WTC11 (cell line): ENCODE measurements at regions not wholly inside any gene's neighbourhood (a gene's known extent, or its start where the extent isn't known, plus 50 kb on each side); places are given as distances from the start of the nearest gene placed in this dataset.

Experiments
- ATAC-seq: fragments of 200-7000 bp; cut with Tn5 transposase; 2 replicates; pipeline ENCODE4 v1.10.0; 2021; ENCODE audit warnings: mild to moderate bottlenecking, moderate library complexity
- CTCF ChIA-PET: fragments of 300-600 bp; sonication (Branson Sonifier 250); formaldehyde crosslinking; loops from one replicate; lab custom pipeline; 2021; ENCODE audit warnings: antibody characterized with exemption; lab: Charles Lee
- POLR2A ChIA-PET: fragments of 350-600 bp; sonication (Branson Sonifier 250); formaldehyde crosslinking; loops from one replicate; lab custom pipeline; 2021; ENCODE audit warnings: antibody characterized with exemption; lab: Charles Lee
- DNase-seq: peaks from one replicate; pipeline ENCODE4 v3.0.0; 2021; ENCODE audit warnings: low spot score
- H3K27ac Mint-ChIP-seq: 2 replicates; pipeline ENCODE4 v1.8.0; 2021; ENCODE audit warnings: mixed read lengths
- H3K27me3 Mint-ChIP-seq: 2 replicates; pipeline ENCODE4 v1.8.0; 2021; ENCODE audit warnings: low read depth, mild to moderate bottlenecking, moderate library complexity, mixed read lengths
- H3K36me3 Mint-ChIP-seq: 2 replicates; pipeline ENCODE4 v1.8.0; 2021; ENCODE audit warnings: mixed read lengths
- H3K4me1 Mint-ChIP-seq: 2 replicates; pipeline ENCODE4 v1.8.0; 2022; ENCODE audit warnings: mixed read lengths
- H3K4me3 Mint-ChIP-seq: 2 replicates; pipeline ENCODE4 v1.8.0; 2021; ENCODE audit warnings: mild to moderate bottlenecking, moderate library complexity, mixed read lengths
- H3K9me3 Mint-ChIP-seq: 2 replicates; pipeline ENCODE4 v1.8.0; 2021; ENCODE audit warnings: mixed read lengths
- ARID4B ChIP-seq: sonication (generic); formaldehyde crosslinking; IDR thresholded peaks from 2 replicates; pipeline ENCODE4 v1.8.0; 2023; ENCODE audit warnings: missing genetic modification reagents, mild to moderate bottlenecking, borderline replicate concordance
- ATF6 ChIP-seq: sonication (generic); formaldehyde crosslinking; IDR thresholded peaks from 2 replicates; pipeline ENCODE4 v1.8.1; 2023; ENCODE audit warnings: mild to moderate bottlenecking, missing genetic modification reagents
- ETV6 ChIP-seq: sonication (generic); formaldehyde crosslinking; IDR thresholded peaks from 2 replicates; pipeline ENCODE4 v1.8.1; 2022; ENCODE audit warnings: mild to moderate bottlenecking, missing genetic modification reagents
- GABPB1 ChIP-seq: sonication (generic); formaldehyde crosslinking; IDR thresholded peaks from 2 replicates; pipeline ENCODE4 v1.8.1; 2023; ENCODE audit warnings: mild to moderate bottlenecking, missing genetic modification reagents
- IRF1 ChIP-seq: sonication (generic); formaldehyde crosslinking; IDR thresholded peaks from 2 replicates; pipeline ENCODE4 v1.8.0; 2023; ENCODE audit warnings: missing genetic modification reagents
- NFE2L1 ChIP-seq: sonication (generic); formaldehyde crosslinking; IDR thresholded peaks from 2 replicates; pipeline ENCODE4 v1.8.1; 2023; ENCODE audit warnings: missing genetic modification reagents
- NR2C2 ChIP-seq: sonication (generic); formaldehyde crosslinking; IDR thresholded peaks from 2 replicates; pipeline ENCODE4 v1.8.0; 2022; ENCODE audit warnings: mild to moderate bottlenecking, missing genetic modification reagents
- RELA ChIP-seq: sonication (generic); formaldehyde crosslinking; IDR thresholded peaks from 2 replicates; pipeline ENCODE4 v1.8.1; 2022; ENCODE audit warnings: missing genetic modification reagents, mild to moderate bottlenecking, borderline replicate concordance
- RORB ChIP-seq: fragments of 250-450 bp; sonication (Bioruptor Pico); IDR thresholded peaks from 2 replicates; pipeline ENCODE4 v1.9.0; 2021; ENCODE audit warnings: mild to moderate bottlenecking
- SOX15 ChIP-seq: fragments of 250-450 bp; sonication (Bioruptor Pico); IDR thresholded peaks from 2 replicates; pipeline ENCODE4 v1.9.0; 2021; ENCODE audit warnings: mild to moderate bottlenecking
- TEAD1 ChIP-seq: sonication (generic); formaldehyde crosslinking; IDR thresholded peaks from 2 replicates; pipeline ENCODE4 v1.8.0; 2022; ENCODE audit warnings: mild to moderate bottlenecking, missing genetic modification reagents
- TEAD4 ChIP-seq: sonication (generic); formaldehyde crosslinking; IDR thresholded peaks from 2 replicates; pipeline ENCODE4 v1.8.0; 2022; ENCODE audit warnings: mild to moderate bottlenecking, missing genetic modification reagents
- ZMAT4 ChIP-seq: fragments of 250-450 bp; sonication (Bioruptor Pico); IDR thresholded peaks from 2 replicates; pipeline ENCODE4 v1.9.0; 2021; ENCODE audit warnings: mild to moderate bottlenecking
- ZNF138 ChIP-seq: sonication (generic); formaldehyde crosslinking; conservative IDR thresholded peaks from 2 replicates; pipeline ENCODE4 v1.8.1; 2022; ENCODE audit warnings: mild to moderate bottlenecking, moderate library complexity, missing genetic modification reagents
- ZNF232 ChIP-seq: sonication (generic); formaldehyde crosslinking; IDR thresholded peaks from 2 replicates; pipeline ENCODE4 v1.8.0; 2022; ENCODE audit warnings: mild to moderate bottlenecking, missing genetic modification reagents
- ZNF416 ChIP-seq: fragments of 250-450 bp; sonication (Bioruptor Pico); IDR thresholded peaks from 2 replicates; pipeline ENCODE4 v1.9.0; 2021; ENCODE audit warnings: mild to moderate bottlenecking, inconsistent platforms
- TF ChIP-seq, protein P1 (sequence below): sonication (generic); formaldehyde crosslinking; IDR thresholded peaks from 2 replicates; pipeline ENCODE4 v1.8.0; 2022; ENCODE audit warnings: mild to moderate bottlenecking, missing genetic modification reagents
- TF ChIP-seq, protein P2 (sequence below): sonication (generic); formaldehyde crosslinking; IDR thresholded peaks from 2 replicates; pipeline ENCODE4 v1.8.1; 2023; ENCODE audit warnings: mild to moderate bottlenecking, moderate library complexity, missing genetic modification reagents

DNA sequence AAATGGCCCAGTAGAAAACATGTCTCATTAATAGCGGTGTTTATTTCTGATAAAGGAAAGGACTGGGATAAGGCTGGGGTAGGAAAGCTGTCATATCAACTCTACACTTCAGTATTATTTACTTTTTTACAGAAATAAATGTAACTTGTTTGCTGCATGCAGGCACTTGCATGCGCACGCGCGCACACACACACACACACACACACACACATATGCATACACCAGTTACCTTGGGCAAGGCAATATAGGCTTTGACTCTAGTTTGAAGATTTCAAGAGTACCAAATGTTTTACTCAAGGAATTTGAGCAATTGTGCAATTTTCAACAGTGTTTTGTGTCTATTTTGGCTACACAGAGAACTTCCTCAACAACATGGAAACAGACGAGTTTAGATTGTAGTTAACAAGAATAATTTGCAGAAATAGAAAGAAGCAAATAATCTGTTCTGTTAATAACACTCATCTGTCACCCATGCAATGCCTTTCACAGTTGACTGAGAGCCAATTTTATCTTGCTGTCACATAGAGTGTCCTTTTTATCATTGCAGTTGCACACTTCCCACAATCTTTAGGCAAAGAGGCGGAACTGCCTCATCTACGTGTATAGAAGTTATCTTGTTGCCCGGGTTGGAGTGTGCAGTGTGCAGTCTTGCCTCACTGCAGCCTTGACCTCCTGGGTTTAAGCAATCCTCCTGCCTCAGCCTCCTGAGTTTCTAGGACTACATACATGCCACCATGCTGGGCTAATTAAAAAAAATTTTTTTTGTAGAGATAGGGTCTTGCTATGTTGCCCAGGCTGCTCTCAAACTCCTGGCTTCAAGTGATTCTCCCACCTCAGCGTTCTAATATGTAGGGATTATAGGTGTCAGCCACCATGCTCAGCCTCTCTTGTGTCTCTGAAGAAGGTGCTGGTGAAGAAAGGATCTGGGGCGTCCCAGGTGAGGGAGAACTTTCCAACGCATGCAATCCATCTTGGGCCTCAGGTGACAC lies 64.6 kb upstream of the GPCPD1 start:
- no peaks in the 10 kb centered on the region for H3K9me3 Mint-ChIP-seq
- H3K36me3 Mint-ChIP-seq, result no peaks in the 10 kb centered on the region
- ChIA-PET POLR2A (no interaction called here), CTCF (no interaction called here)
- TF ChIP-seq ZNF138, result no peak
- H3K4me1 Mint-ChIP-seq, result no peaks in the 10 kb centered on the region
- ATAC-seq, result no peak
- H3K4me3 Mint-ChIP-seq, result no peak overlapping the region
- no peaks in the 10 kb centered on the region for H3K27me3 Mint-ChIP-seq
- no peak for DNase-seq
- H3K27ac Mint-ChIP-seq, result no peak overlapping the region

- Mint-ChIP-seq H3K4me3 (no peak overlapping the region), H3K4me1 (no peaks in the 10 kb centered on the region), H3K27ac (no peak overlapping the region), H3K9me3 (no peaks in the 10 kb centered on the region), H3K36me3 (no peaks in the 10 kb centered on the region), H3K27me3 (no peaks in the 10 kb centered on the region)
- peak; percentile 43; the same call in 1 of the 2 replicates for TF ChIP-seq GABPB1 (CRISPR knock-in tag)
- no peak for TF ChIP-seq TEAD1 (CRISPR knock-in tag)
- no peak for DNase-seq
- no peak for ATAC-seq
- POLR2A ChIA-PET, result no interaction called here
- CTCF ChIA-PET, result no interaction called here
These were observed 63.4 kb upstream of the GPCPD1 start for GRCh38 chr20:5674176-5674660.

DNA sequence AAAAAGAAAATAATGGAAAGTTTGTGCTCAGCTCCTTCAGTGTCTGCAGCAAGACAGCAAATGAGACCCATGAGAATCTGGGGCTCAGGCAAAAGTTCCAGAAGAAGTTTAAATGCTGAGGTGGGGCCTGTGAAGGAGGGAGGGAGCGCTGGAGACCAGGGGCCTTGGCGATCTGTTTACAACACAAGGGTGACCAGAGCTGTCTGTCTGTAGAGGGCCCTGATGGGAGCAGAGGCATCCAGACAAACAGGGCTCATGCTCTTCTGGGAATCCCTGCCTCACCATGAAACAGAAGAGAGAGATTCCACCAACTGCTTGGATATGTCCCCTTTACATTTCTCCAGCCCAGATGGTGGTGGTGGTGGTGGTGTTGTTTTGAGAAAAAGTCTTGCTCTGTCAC lies 60.1 kb upstream of the GPCPD1 start:
- no peak for DNase-seq
- H3K27ac Mint-ChIP-seq, result no peak overlapping the region
- H3K4me3 Mint-ChIP-seq, result no peak overlapping the region
- no peaks in the 10 kb centered on the region for H3K9me3 Mint-ChIP-seq
- CTCF ChIA-PET, result no interaction called here
- no peaks in the 10 kb centered on the region for H3K36me3 Mint-ChIP-seq
- POLR2A ChIA-PET, result no interaction called here
- no peaks in the 10 kb centered on the region for H3K4me1 Mint-ChIP-seq
- no peaks in the 10 kb centered on the region for H3K27me3 Mint-ChIP-seq
- no peak for ATAC-seq
- TF ChIP-seq ZMAT4 (CRISPR knock-in tag) (no peak), ATF6 (CRISPR knock-in tag) (no peak), GABPB1 (CRISPR knock-in tag) (no peak), RORB (CRISPR knock-in tag) (no peak), NR2C2 (no peak), NFE2L1 (CRISPR knock-in tag) (no peak), SOX15 (no peak), IRF1 (CRISPR knock-in tag) (no peak), ARID4B (CRISPR knock-in tag) (no peak), ZNF232 (no peak), RELA (CRISPR knock-in tag) (no peak), TEAD4 (CRISPR knock-in tag) (no peak), ETV6 (CRISPR knock-in tag) (no peak), ZNF416 (CRISPR knock-in tag) (no peak)
- TF ChIP-seq, protein P1, sequence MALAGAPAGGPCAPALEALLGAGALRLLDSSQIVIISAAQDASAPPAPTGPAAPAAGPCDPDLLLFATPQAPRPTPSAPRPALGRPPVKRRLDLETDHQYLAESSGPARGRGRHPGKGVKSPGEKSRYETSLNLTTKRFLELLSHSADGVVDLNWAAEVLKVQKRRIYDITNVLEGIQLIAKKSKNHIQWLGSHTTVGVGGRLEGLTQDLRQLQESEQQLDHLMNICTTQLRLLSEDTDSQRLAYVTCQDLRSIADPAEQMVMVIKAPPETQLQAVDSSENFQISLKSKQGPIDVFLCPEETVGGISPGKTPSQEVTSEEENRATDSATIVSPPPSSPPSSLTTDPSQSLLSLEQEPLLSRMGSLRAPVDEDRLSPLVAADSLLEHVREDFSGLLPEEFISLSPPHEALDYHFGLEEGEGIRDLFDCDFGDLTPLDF (CRISPR knock-in tag), result no peak
- TF ChIP-seq, protein P2, sequence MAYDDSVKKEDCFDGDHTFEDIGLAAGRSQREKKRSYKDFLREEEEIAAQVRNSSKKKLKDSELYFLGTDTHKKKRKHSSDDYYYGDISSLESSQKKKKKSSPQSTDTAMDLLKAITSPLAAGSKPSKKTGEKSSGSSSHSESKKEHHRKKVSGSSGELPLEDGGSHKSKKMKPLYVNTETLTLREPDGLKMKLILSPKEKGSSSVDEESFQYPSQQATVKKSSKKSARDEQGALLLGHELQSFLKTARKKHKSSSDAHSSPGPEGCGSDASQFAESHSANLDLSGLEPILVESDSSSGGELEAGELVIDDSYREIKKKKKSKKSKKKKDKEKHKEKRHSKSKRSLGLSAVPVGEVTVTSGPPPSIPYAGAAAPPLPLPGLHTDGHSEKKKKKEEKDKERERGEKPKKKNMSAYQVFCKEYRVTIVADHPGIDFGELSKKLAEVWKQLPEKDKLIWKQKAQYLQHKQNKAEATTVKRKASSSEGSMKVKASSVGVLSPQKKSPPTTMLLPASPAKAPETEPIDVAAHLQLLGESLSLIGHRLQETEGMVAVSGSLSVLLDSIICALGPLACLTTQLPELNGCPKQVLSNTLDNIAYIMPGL (CRISPR knock-in tag), result no peak
